SU-DHL-6 (cell line): ENCODE measurements at regions not wholly inside any gene's neighbourhood (a gene's known extent, or its start where the extent isn't known, plus 50 kb on each side); places are given as distances from the start of the nearest gene placed in this dataset.
"Not testable (repeated sequence)": the region's sequence is repeated elsewhere in the genome, so short reads cannot be mapped to it uniquely, and the experiment has no call there.

Source experiments
- H2AFZ ChIP-seq: fragments of 200-600 bp; sonication (generic); 2 replicates; pipeline ENCODE4 v1.6.1; 2014; ENCODE audit warnings: low read depth, mild to moderate bottlenecking, moderate library complexity, mixed read lengths, antibody characterized with exemption, low read length; ENCODE audit not compliant: severe bottlenecking
- H3F3A ChIP-seq: fragments of 200-600 bp; shearing (Covaris generic); 2 replicates; pipeline ENCODE4 v1.6.0; 2016; ENCODE audit warnings: antibody characterized with exemption, mild to moderate bottlenecking; ENCODE audit not compliant: insufficient read depth
- H3K27ac ChIP-seq: fragments of 200-600 bp; sonication (generic); 2 replicates; pipeline ENCODE4 v1.5.1; 2016; ENCODE audit warnings: low read depth, mild to moderate bottlenecking, low read length, moderate library complexity, mixed read lengths
- H3K27me3 ChIP-seq: fragments of 200-600 bp; sonication (generic), shearing (Covaris generic); 2 replicates; pipeline ENCODE4 v1.6.0; 2014; ENCODE audit warnings: mild to moderate bottlenecking, low read length
- H3K36me3 ChIP-seq: fragments of 200-600 bp; sonication (generic); 2 replicates; pipeline ENCODE4 v1.6.1; 2014; ENCODE audit warnings: mild to moderate bottlenecking, low read length, mixed read lengths
- H3K4me2 ChIP-seq: fragments of 300-600, 200-600 bp; shearing (Covaris generic), sonication (generic); 2 replicates; pipeline ENCODE4 v1.6.0; 2014; ENCODE audit warnings: low read length, low read depth, mild to moderate bottlenecking; ENCODE audit not compliant: poor library complexity, severe bottlenecking
- H3K4me3 ChIP-seq: fragments of 200-600 bp; sonication (generic); 2 replicates; pipeline ENCODE4 v1.5.1; 2014; ENCODE audit warnings: antibody characterized with exemption, low read length, mild to moderate bottlenecking, mixed read lengths; ENCODE audit not compliant: insufficient read depth, poor library complexity, severe bottlenecking
- H3K79me2 ChIP-seq: fragments of 200-600 bp; sonication (generic); 2 replicates; pipeline ENCODE4 v1.6.1; 2014; ENCODE audit warnings: mild to moderate bottlenecking, low read length, moderate library complexity; ENCODE audit not compliant: insufficient read depth
- H3K9ac ChIP-seq: fragments of 200-600 bp; sonication (generic); 2 replicates; pipeline ENCODE4 v1.7.0; 2014; ENCODE audit warnings: mild to moderate bottlenecking, low read length
- H3K9me2 ChIP-seq: fragments of 200-600 bp; sonication (generic); replicated peaks from 2 replicates; pipeline ENCODE4 v1.6.1; 2014; ENCODE audit warnings: low read length; ENCODE audit not compliant: insufficient read depth
- H3K9me3 ChIP-seq: fragments of 200-600 bp; sonication (generic); 2 replicates; pipeline ENCODE4 v1.6.1; 2014; ENCODE audit warnings: low read length, mixed read lengths; ENCODE audit not compliant: insufficient read depth
- H4K20me1 ChIP-seq: fragments of 200-600 bp; sonication (generic); 2 replicates; pipeline ENCODE4 v1.6.1; 2014; ENCODE audit warnings: low read depth, mild to moderate bottlenecking, antibody characterized with exemption, low read length, moderate library complexity, mixed read lengths
- EZH2phosphoT487 ChIP-seq: fragments of 200-600 bp; sonication (generic), shearing (Covaris generic); conservative IDR thresholded peaks from 2 replicates; pipeline ENCODE4 v1.6.1; 2018; ENCODE audit warnings: mild to moderate bottlenecking, antibody characterized with exemption, low read length, moderate library complexity, mixed read lengths
- TF ChIP-seq, protein P1 (sequence below): fragments of 200-600 bp; sonication (generic); IDR thresholded peaks from one replicate; pipeline ENCODE4 v1.5.1; 2017; ENCODE audit warnings: antibody characterized with exemption, mild to moderate bottlenecking, low read length, moderate library complexity; ENCODE audit not compliant: insufficient read depth, poor library complexity, severe bottlenecking

DNA sequence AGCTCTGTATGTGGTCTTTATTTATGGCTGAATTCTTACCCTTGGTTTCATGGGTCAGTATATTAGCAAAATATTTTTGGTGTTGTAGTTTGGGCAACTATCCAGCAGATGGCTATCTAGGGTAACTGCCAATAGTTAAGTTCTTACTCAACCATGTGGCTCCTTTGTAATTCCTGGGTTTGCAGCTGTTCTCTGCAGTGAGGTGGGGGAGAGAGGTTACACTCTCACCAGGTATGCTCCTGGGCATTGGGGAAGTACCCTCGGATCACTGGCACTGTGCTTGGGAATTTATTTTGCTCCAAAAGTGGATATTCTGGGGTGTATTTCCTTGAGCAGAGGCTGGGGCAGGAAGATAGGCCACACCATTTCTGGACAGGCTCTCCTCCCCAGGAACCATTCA is 436.7 kb upstream of the TMPRSS15 start:
- Histone ChIP-seq H3K9ac (no peak overlapping the region), H3K4me2 (no peak overlapping the region), H3K9me2 (no peaks in the 10 kb centered on the region), H3F3A (no peaks in the 10 kb centered on the region), H3K27me3 (no peaks in the 10 kb centered on the region), H3K79me2 (no peaks in the 10 kb centered on the region), H3K36me3 (no peaks in the 10 kb centered on the region), H3K27ac (no peak overlapping the region), H3K9me3 (no peaks in the 10 kb centered on the region), H3K4me3 (no peak overlapping the region), H2AFZ (peak overlapping the region; percentile 96), H4K20me1 (no peaks in the 10 kb centered on the region)
- TF ChIP-seq EZH2phosphoT487 = no peak
- TF ChIP-seq, protein P1, sequence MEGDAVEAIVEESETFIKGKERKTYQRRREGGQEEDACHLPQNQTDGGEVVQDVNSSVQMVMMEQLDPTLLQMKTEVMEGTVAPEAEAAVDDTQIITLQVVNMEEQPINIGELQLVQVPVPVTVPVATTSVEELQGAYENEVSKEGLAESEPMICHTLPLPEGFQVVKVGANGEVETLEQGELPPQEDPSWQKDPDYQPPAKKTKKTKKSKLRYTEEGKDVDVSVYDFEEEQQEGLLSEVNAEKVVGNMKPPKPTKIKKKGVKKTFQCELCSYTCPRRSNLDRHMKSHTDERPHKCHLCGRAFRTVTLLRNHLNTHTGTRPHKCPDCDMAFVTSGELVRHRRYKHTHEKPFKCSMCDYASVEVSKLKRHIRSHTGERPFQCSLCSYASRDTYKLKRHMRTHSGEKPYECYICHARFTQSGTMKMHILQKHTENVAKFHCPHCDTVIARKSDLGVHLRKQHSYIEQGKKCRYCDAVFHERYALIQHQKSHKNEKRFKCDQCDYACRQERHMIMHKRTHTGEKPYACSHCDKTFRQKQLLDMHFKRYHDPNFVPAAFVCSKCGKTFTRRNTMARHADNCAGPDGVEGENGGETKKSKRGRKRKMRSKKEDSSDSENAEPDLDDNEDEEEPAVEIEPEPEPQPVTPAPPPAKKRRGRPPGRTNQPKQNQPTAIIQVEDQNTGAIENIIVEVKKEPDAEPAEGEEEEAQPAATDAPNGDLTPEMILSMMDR = peak; percentile 41

DNA sequence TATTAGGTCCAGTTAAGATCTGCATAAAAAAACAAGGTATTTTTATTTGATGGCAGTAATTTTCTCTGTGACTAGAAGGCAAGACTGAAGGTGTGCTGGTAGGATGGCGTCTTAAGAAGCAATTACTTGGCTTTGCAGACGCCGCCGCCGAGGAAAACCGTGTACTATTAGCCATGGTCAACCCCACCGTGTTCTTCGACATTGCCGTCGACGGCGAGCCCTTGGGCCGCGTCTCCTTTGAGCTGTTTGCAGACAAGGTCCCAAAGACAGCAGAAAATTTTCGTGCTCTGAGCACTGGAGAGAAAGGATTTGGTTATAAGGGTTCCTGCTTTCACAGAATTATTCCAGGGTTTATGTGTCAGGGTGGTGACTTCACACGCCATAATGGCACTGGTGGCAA is 454.0 kb upstream of the TMPRSS15 start:
- H3K36me3 ChIP-seq, H3K9ac ChIP-seq, H3K79me2 ChIP-seq, H3F3A ChIP-seq, H3K27ac ChIP-seq, H3K9me3 ChIP-seq, H3K4me3 ChIP-seq, H3K9me2 ChIP-seq, H3K27me3 ChIP-seq, H4K20me1 ChIP-seq, H2AFZ ChIP-seq, H3K4me2 ChIP-seq: not testable (repeated sequence)

DNA sequence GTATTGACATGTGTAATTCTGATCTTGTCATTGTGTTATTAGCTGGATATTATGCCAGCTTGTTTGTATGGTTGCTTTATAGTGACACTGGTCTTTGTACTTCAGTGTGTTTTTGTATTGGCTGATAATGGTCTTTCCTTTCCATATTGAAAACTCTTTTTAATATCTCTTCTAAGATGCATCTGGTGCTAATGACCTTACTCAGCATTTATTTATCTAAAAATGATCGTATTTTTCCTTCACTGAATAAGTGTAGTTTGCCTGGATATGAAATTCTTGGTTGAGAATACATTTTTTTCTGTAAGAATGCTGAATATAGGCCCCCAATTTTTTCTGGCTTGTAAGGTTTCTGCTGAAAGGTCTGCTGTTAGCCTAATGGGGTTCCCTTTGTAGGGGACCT is 465.5 kb upstream of the TMPRSS15 start:
- H3K36me3 ChIP-seq = no peaks in the 10 kb centered on the region
- H3K9me3 ChIP-seq = no peaks in the 10 kb centered on the region
- no peak overlapping the region for H3K27ac ChIP-seq
- H3K27me3 ChIP-seq = no peaks in the 10 kb centered on the region
- no peaks in the 10 kb centered on the region for H3K79me2 ChIP-seq
- TF ChIP-seq, protein P1 = no peak
- TF ChIP-seq EZH2phosphoT487 = no peak
- no peak overlapping the region for H3K4me2 ChIP-seq
- H2AFZ ChIP-seq = no peak overlapping the region
- H3F3A ChIP-seq = no peaks in the 10 kb centered on the region
- no peak overlapping the region for H3K4me3 ChIP-seq
- H4K20me1 ChIP-seq = no peaks in the 10 kb centered on the region
- no peak overlapping the region for H3K9ac ChIP-seq
- H3K9me2 ChIP-seq = no peaks in the 10 kb centered on the region

DNA sequence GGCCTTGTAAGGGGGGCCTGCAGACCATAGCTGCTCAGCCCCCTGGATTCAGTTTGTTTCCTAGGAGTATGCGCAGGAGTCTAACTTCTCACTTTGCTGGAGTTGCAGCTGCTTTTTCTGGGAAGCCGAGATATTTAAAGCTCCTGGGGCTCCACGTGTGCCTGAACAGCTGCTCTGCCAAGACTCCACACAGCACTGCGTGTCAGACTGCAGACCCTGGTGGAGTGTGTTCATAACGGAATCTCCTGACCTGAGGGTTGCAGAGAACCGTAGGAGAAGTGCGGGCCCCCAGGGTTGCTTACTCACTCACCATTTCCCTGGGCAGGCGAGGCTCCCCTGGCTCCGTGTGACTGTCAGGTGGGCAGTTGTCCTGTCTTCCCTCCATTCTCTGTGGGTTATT is 474.3 kb upstream of the TMPRSS15 start:
- Histone ChIP-seq H3F3A (no peaks in the 10 kb centered on the region), H3K27me3 (no peaks in the 10 kb centered on the region), H3K4me2 (no peak overlapping the region), H3K36me3 (no peaks in the 10 kb centered on the region), H3K9me2 (no peaks in the 10 kb centered on the region), H3K27ac (no peak overlapping the region), H3K4me3 (no peak overlapping the region), H3K9me3 (peaks cover 13% of the 10 kb centered on the region; the same call in 1 of the 2 replicates), H4K20me1 (no peaks in the 10 kb centered on the region), H2AFZ (no peak overlapping the region), H3K79me2 (no peaks in the 10 kb centered on the region), H3K9ac (no peak overlapping the region)
- no peak for TF ChIP-seq EZH2phosphoT487
- TF ChIP-seq, protein P1 = no peak
